A673 (cell line): ENCODE measurements at regions not wholly inside any gene's neighbourhood (a gene's known extent, or its start where the extent isn't known, plus 50 kb on each side); places are given as distances from the start of the nearest gene placed in this dataset.

Experiments
- BruUV-seq: library from RNA; stranded (reverse); fragments of 400-500 nt; replicated peaks from 2 replicates; lab custom pipeline; 2021; lab: Mats Ljungman, UMichigan
- CTCF ChIA-PET: fragments of 300-600 bp; sonication (Branson Sonifier 250); formaldehyde crosslinking; loops from one replicate; lab custom pipeline; 2022; ENCODE audit warnings: antibody characterized with exemption; lab: Charles Lee
- POLR2A ChIA-PET: fragments of 300-600 bp; sonication (Branson Sonifier 250); formaldehyde crosslinking; loops from one replicate; lab custom pipeline; 2022; ENCODE audit warnings: antibody characterized with exemption; ENCODE audit not compliant: low non-redundant PET; lab: Charles Lee
- DNase-seq: peaks from one replicate; pipeline ENCODE4 v3.0.0-alpha.2; 2015; ENCODE audit warnings: low spot score
- H3K27ac ChIP-seq: fragments of 200-600 bp; sonication (generic); 2 replicates; pipeline ENCODE4 v1.5.1; 2016; ENCODE audit warnings: mixed run types, low read depth, mild to moderate bottlenecking, mixed read lengths, antibody characterized with exemption, low read length; ENCODE audit not compliant: poor library complexity, severe bottlenecking
- H3K27me3 ChIP-seq: fragments of 200-600 bp; sonication (generic); replicated peaks from 2 replicates; pipeline ENCODE4 v1.6.1; 2017; ENCODE audit warnings: mixed run types, low read depth, mild to moderate bottlenecking, mixed read lengths, antibody characterized with exemption, low read length; ENCODE audit not compliant: insufficient read depth, poor library complexity
- H3K36me3 ChIP-seq: fragments of 200-600 bp; sonication (generic); 2 replicates; pipeline ENCODE4 v1.6.1; 2016; ENCODE audit warnings: mixed run types, mild to moderate bottlenecking, mixed read lengths, antibody characterized with exemption, low read length; ENCODE audit not compliant: insufficient read depth, poor library complexity, severe bottlenecking
- H3K4me1 ChIP-seq: fragments of 200-600 bp; sonication (generic); 2 replicates; pipeline ENCODE4 v1.6.1; 2017; ENCODE audit warnings: mixed run types, mild to moderate bottlenecking, mixed read lengths, antibody characterized with exemption, low read length; ENCODE audit not compliant: insufficient read depth, poor library complexity, severe bottlenecking
- H3K4me3 ChIP-seq: fragments of 200-600 bp; sonication (generic); 2 replicates; pipeline ENCODE4 v1.5.1; 2016; ENCODE audit warnings: low read depth, mixed run types, mild to moderate bottlenecking, mixed read lengths, low read length; ENCODE audit not compliant: poor library complexity, severe bottlenecking
- H3K9me3 ChIP-seq: fragments of 200-600 bp; sonication (generic); 2 replicates; pipeline ENCODE4 v1.6.1; 2016; ENCODE audit warnings: mixed run types, low read depth, mild to moderate bottlenecking, mixed read lengths, antibody characterized with exemption, low read length; ENCODE audit not compliant: poor library complexity, severe bottlenecking
- CTCF ChIP-seq: fragments of 300-800, 200-600 bp; sonication (generic); conservative IDR thresholded peaks from 2 replicates; pipeline ENCODE4 v1.5.1; 2017; ENCODE audit warnings: low read depth, mild to moderate bottlenecking, antibody characterized with exemption, low read length, moderate library complexity, mixed read lengths
- EZH2 ChIP-seq: fragments of 200-600 bp; sonication (generic); IDR thresholded peaks from 2 replicates; pipeline ENCODE4 v1.6.1; 2017; ENCODE audit warnings: borderline replicate concordance, low read depth, mild to moderate bottlenecking, mixed read lengths, antibody characterized with exemption, low read length; ENCODE audit not compliant: poor library complexity, severe bottlenecking
- intact Hi-C: fragments of 100-400 bp; cut with micrococcal nuclease; formaldehyde crosslinking; loops from one replicate; pipeline ENCODE4 v1.10.0; 2022; ENCODE audit not compliant: unreplicated experiment

DNA sequence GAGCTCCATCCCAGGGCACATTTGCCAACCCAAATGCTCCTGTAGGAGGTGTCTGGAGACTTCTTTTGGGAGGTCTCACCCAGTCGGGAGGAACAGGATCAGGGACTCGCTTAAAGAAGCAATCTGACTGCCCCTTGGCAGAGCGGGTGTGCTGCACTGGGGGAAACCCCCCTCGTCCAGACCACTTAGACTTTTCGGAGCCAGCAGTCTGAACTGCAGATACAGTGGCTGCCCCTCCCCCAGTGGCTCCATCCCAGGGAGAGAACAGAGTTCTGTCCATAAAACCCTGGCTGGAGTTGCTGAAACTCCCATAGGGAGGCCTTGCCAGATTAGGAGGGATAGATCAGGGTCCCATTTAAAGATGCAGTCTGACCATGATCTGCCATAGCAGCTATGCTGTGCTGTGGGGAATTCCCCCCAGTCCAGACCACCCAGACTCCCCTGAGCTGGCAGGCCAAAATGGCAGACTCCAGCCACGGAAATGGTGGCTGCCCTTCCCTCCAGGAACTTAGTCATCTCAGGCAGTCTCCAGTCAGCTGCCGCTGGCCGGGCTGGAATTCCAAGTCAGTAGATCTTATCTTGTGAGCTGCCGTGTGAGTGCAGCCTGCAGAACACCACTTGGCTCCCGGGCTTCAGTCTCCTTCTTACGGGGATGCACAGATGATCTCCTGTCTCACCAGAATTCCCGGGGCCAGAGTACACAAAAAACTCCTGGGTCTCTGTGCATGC, 278.1 kb upstream of the SASH1 start:
- POLR2A ChIA-PET = no interaction called here
- CTCF ChIA-PET = no interaction called here
- no peaks in the 10 kb centered on the region for H3K27me3 ChIP-seq

DNA sequence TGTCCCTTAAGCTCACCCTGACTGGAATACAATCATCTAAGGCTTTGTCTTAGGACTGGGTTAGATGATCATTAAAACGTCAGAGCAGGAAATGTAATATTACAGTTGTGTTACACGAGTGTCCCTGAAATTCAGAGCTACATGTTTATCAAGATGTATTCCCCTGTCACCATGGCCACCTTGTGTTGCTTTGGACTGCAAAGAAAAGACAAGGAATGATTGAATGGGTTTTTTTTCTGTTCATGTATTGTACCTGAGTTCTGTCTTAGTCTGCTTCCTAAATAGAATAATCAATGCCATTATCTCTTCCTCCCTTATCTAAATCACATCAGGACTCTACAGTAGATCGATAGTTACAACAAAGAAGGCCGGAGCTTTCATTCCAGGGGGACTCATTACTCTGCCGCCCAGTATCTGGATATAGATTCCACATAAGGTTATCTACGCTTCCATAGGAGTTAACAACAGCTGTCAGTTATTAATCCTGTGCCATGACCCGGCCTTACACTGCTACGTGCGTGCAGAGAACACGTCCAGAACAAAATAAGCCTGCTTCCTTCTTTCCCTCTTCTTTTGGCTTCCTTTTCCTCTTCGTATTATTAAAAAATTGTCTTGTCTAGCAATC, 274.1 kb upstream of the SASH1 start:
- Histone ChIP-seq H3K27me3 (no peaks in the 10 kb centered on the region), H3K4me1 (no peaks in the 10 kb centered on the region), H3K4me3 (no peak overlapping the region), H3K27ac (no peak overlapping the region), H3K9me3 (no peaks in the 10 kb centered on the region), H3K36me3 (no peaks in the 10 kb centered on the region)
- ChIA-PET CTCF (no interaction called here), POLR2A (no interaction called here)
- no peak for DNase-seq
- TF ChIP-seq EZH2 = no peak
- no peak for TF ChIP-seq CTCF
- intact Hi-C loops = no loop called here
- no TSS peak for BruUV-seq

More for the DNA sequence above, 278.1 kb upstream of the SASH1 start:
- TF ChIP-seq EZH2 (no peak), CTCF (no peak)
- no TSS peak for BruUV-seq
- no peak for DNase-seq
- H3K36me3 ChIP-seq = no peaks in the 10 kb centered on the region
- H3K27ac ChIP-seq = no peak overlapping the region
- H3K9me3 ChIP-seq = peaks cover 5% of the 10 kb centered on the region
- no peak overlapping the region for H3K4me3 ChIP-seq
- intact Hi-C loops = no loop called here
- H3K4me1 ChIP-seq = no peaks in the 10 kb centered on the region

DNA sequence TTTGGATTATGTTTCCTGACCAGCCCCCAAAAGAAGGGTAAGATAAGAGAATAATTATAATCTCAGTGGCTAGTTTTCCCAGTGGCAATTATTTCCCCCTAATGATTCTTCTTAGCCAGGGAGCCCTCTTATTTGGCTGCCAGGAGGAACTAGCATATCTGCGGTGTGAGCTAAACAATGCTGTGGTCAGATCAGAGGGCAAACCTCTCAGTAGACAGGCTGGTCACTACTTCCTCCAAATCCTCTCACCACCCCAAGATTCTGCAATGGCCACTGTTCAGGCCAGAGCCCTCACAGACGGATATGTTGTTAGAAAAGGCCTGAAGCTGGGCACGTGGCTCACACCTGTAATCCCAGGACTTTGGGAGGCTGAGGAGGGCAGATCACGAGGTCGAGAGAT, 273.4 kb upstream of the SASH1 start:
- ChIA-PET CTCF (no interaction called here), POLR2A (no interaction called here)
- no peak overlapping the region for H3K27ac ChIP-seq
- intact Hi-C loops = no loop called here
- H3K4me3 ChIP-seq = no peak overlapping the region
- H3K27me3 ChIP-seq = no peaks in the 10 kb centered on the region
- no peak for DNase-seq
- BruUV-seq = no TSS peak
- no peaks in the 10 kb centered on the region for H3K4me1 ChIP-seq
- H3K36me3 ChIP-seq = no peaks in the 10 kb centered on the region
- no peaks in the 10 kb centered on the region for H3K9me3 ChIP-seq
- TF ChIP-seq CTCF (no peak), EZH2 (no peak)
